ENCODE measurements at regions not wholly inside any gene's neighbourhood (a gene's known extent, or its start where the extent isn't known, plus 50 kb on each side); places are given as distances from the start of the nearest gene placed in this dataset.

DNA sequence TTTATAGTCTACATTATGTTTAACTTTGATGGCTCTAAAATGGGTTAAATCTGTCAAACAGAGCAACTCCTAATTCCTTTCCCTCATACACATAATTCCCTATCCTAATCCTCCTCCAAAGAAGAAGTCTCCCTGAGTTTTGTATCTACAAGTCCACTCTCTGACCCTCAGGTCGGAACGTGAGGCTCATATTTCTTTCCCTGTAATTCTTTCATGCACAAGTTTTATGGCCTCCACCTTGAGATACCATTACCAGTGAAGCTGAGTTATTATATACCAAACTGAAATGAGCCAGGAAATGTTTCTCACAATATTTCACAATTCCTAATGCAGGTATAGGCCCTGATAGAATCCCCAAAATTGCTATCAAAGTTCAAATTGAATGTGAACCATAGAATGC lies 106.4 kb downstream of the CASP12 start:
- Histone ChIP-seq H3K27ac (ENCODE audit: insufficient read depth, low read length) (no peak overlapping the region), H3K4me2 (ENCODE audit: low read depth, low read length) (no peak overlapping the region), H3K36me3 (ENCODE audit: control insufficient read depth, insufficient read depth, low read length) (no peaks in the 10 kb centered on the region), H2AK9ac (replicated peaks; ENCODE audit: low read depth, low read length, poor library complexity) (no peak overlapping the region), H3K14ac (replicated peaks; ENCODE audit: low read depth, low read length) (no peak overlapping the region), H2BK120ac (ENCODE audit: low read depth, low read length) (no peak overlapping the region), H3K23ac (ENCODE audit: low read depth, low read length) (no peak overlapping the region), H3K9ac (ENCODE audit: low read depth, low read length) (no peak overlapping the region), H3K4me3 (ENCODE audit: insufficient read depth, low read depth, low read length) (no peak overlapping the region), H3K4me1 (ENCODE audit: control insufficient read depth, insufficient read depth, low read length) (no peaks in the 10 kb centered on the region), H3K56ac (ENCODE audit: extremely low read depth, insufficient read depth, low read length) (no peak overlapping the region), H4K91ac (ENCODE audit: insufficient read depth, low read depth, low read length) (no peak overlapping the region), H2BK5ac (ENCODE audit: low read depth, low read length, poor library complexity, severe bottlenecking) (no peak overlapping the region), H3K27me3 (ENCODE audit: control insufficient read depth, insufficient read depth, low read length) (no peaks in the 10 kb centered on the region), H3K79me1 (ENCODE audit: low read depth in 1 of 2, low read length in 2 of 2) (no peaks in the 10 kb centered on the region), H4K5ac (ENCODE audit: low read depth, low read length) (no peak overlapping the region), H2AK5ac (ENCODE audit: low read depth, low read length) (no peak overlapping the region), H3K9me3 (ENCODE audit: control insufficient read depth, insufficient read depth, low read length) (no peaks in the 10 kb centered on the region), H2AFZ (replicated peaks; ENCODE audit: low read length, poor library complexity) (no peak overlapping the region), H4K8ac (ENCODE audit: low read depth in 2 of 2, low read length in 2 of 2) (no peak overlapping the region), H4K20me1 (ENCODE audit: insufficient read depth, low read length) (no peaks in the 10 kb centered on the region), H2BK15ac (ENCODE audit: low read depth, low read length) (no peak overlapping the region), H3K18ac (ENCODE audit: low read depth, low read length) (no peak overlapping the region), H3K4ac (ENCODE audit: low read depth, low read length) (no peak overlapping the region), H3K9me1 (ENCODE audit: insufficient read depth, low read length) (no peaks in the 10 kb centered on the region), H2BK20ac (ENCODE audit: low read depth, low read length) (no peak overlapping the region)
- ATAC-seq (ENCODE audit: low read depth) (no peak), DNase-seq (no peak)
- BruUV-seq (replicated peaks): no TSS peak
- dilution Hi-C loops (cut with HindIII; ENCODE audit: low sequenced_read_pairs, unreplicated experiment): no loop called here
- in situ Hi-C loops (cut with MboI; ENCODE audit: low sequenced_read_pairs): no loop called here
- intact Hi-C loops (cut with micrococcal nuclease): no loop called here
- ChIA-PET POLR2A (ENCODE audit: unreplicated experiment) (no interaction called here), CTCF (no interaction called here)
- TF ChIP-seq, protein P1, sequence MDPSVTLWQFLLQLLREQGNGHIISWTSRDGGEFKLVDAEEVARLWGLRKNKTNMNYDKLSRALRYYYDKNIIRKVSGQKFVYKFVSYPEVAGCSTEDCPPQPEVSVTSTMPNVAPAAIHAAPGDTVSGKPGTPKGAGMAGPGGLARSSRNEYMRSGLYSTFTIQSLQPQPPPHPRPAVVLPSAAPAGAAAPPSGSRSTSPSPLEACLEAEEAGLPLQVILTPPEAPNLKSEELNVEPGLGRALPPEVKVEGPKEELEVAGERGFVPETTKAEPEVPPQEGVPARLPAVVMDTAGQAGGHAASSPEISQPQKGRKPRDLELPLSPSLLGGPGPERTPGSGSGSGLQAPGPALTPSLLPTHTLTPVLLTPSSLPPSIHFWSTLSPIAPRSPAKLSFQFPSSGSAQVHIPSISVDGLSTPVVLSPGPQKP (IDR thresholded peaks at IDR 0.05; ENCODE audit: borderline replicate concordance, low read depth, low read length): no peak
- TF ChIP-seq BHLHE40 (IDR thresholded peaks at IDR 0.05; ENCODE audit: low read depth, low read length): no peak
- no peak for TF ChIP-seq RAD21 (IDR thresholded peaks at IDR 0.05; ENCODE audit: low read length)
- no peak for TF ChIP-seq FOS (IDR thresholded peaks at IDR 0.05; ENCODE audit: low read depth, low read length)
- no peak for TF ChIP-seq MAZ (IDR thresholded peaks at IDR 0.05; ENCODE audit: borderline replicate concordance, low read depth, low read length)
- WGBS, 2 experiments (ENCODE audit: extremely low coverage in 2 of 2, insufficient read length in 1 of 2): 92% methylated on average over 2 of the region's 2 CpGs; no CpG with 5 or more reads in 1 of the 2 experiments

All from IMR-90 (cell line).